HG03565 (cell line): ENCODE measurements at regions not wholly inside any gene's neighbourhood (a gene's known extent, or its start where the extent isn't known, plus 50 kb on each side); places are given as distances from the start of the nearest gene placed in this dataset.

Source experiments
- ATAC-seq: cut with Tn5 transposase; IDR thresholded peaks from one replicate; pipeline ENCODE4 v1.9.1; 2021; ENCODE audit warnings: mild to moderate bottlenecking, moderate library complexity; ENCODE audit not compliant: unreplicated experiment

DNA sequence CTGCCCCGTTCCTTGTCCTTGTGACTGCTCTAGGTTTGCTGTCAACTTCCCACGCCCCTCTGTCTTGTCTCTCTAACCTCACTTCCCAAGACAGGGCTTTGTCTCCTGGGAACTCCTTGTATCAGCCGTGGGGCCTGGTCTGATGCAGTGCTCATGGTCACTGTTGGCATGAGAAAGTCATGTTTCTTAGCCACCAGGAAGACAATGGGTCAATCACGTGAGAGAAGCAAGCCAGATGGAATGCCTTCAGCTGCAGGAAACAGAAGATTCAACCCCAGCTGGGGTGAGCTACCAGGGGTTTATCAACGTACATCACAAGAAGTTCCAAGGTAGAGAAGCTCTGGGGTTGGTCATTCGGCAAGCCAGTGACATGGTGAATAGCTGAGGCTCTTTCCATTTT, 116.6 kb downstream of the IRF8 start:
- ATAC-seq, result no peak

DNA sequence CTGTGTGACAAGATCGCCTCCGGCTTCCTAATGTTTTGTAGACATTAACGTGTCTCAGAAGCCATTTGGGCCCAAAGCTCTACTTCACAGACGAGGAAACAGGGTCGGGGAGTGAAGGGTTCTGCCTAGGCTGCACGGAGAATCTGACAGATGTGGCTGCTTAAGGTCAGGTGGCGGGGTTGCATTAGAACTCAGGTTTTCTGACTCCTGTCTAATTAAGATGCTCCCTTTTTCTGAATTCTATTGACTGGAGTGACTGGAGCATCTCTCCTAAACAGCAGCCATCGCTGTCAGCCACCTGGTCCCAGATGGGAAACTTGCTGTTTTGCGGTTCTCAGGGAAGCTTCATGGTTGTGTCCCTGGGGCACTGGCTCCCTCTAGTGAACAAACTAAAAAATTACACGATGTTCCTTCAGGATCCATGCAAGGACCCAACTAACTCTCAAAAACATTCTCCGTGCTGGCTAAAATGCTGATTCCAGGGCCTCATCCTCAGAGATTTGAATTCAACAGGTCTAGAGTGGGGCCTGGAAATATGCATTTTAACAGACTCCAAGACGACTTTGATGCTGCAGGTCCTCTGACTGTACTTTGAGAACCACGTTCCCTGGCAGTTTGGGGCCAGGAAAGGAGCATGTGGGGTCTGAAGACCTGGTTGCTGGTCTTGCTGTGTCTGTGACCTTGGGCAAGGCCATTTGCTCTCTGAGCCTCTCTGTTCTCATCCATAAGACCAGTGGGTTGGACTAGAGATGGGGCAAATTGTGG, 117.4 kb downstream of the IRF8 start:
- no peak for ATAC-seq

DNA sequence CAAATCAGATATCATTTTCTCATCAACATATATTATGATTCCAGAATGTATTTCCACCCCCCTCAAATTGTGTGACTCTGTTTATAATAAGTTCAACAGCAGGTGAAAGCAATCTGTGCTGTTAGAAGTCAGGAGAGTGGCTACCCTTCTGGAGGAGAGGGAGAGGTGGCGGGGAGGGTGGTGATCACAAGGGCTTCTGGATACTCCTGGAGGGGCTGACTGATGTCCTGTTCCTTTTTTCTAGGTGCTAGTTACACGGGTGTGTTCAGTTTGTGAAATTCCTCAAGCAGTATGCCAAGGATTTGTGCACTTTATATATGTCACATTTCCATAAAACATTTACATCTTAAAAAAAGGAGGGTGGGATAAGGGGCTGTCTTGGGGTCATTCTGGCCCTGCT, 119.1 kb downstream of the IRF8 start:
- no peak for ATAC-seq

DNA sequence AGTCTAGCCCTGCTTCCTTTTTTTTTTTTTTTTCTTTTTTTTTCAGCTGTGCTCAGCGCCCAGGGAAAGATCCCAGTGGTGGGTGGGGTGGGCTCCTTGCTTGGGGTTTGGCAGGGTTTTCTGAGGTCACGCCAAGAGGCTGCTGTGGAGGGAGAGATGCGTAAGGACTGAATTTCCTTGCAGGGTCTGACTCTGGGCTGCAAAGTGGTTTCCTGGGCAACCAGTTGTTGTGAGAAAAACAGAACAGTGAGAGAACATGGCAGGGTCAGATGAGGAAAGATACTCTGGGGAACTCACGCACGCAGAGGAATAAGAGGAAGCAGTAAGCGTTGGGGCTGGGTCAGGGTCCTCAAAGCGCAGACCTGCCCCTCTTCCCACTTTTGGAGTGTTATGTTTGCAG, 119.5 kb downstream of the IRF8 start:
- no peak for ATAC-seq

- ATAC-seq, result no peak
Observed at GRCh38 chr16:86018941-86019340, 120.0 kb downstream of the IRF8 start.

GRCh38 chr16:86019446-86020047, 120.6 kb downstream of the IRF8 start:
- no peak for ATAC-seq

DNA sequence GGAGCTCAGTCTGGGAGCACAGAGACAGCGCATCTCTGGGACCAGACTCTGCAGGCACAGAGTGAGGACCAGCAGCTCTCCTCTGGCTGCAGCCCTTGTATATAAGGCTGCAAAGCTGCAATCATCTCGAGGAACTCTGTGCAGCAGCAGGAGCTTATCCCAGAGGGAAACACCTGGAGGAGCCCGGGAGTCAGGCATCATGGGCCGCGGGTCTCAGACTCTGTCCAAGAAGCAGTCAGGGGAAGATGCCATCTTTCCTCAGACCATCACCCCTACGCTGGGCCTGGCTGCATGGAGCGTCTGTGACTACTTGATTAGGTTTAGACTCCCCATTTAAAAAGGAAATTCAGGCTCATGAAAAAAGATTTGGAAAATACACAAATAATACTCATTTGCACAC, 122.0 kb downstream of the IRF8 start:
- ATAC-seq, result no peak

DNA sequence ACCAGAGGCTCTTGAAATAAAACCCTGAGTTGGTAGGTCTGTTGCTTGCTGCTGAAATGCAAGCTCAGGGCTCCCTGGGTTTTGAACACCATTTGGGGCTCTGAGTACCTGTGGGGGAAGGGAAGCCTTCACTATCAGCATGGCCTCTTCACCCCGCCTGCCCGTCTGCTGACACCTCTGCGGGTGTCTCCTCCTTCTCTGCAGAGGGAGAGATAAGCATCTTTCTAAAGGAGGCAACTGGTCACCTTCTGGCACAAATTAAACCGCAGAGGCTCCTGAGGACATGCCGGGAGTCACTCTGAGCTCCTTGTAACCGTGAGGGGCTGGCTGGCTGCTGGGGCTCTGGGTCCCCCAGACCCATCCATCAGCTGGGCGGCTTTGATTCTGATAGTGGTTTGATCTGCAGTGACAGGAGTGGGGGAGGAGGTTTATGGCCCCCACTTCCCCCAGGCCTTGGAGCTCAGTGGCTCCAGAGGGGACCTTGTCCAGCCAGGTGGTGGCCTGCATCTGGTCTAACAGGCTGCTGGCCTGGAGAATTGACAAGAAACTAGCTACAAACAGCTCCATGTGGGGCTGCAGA, 123.5 kb downstream of the IRF8 start:
- ATAC-seq, result no peak

GRCh38 chr16:86024210-86024609, 125.2 kb downstream of the IRF8 start:
- ATAC-seq, result no peak

GRCh38 chr16:86025706-86026105, 126.7 kb downstream of the IRF8 start:
- ATAC-seq, result no peak

- ATAC-seq, result no peak
Observed at GRCh38 chr16:86026171-86026910, 127.4 kb downstream of the IRF8 start.

DNA sequence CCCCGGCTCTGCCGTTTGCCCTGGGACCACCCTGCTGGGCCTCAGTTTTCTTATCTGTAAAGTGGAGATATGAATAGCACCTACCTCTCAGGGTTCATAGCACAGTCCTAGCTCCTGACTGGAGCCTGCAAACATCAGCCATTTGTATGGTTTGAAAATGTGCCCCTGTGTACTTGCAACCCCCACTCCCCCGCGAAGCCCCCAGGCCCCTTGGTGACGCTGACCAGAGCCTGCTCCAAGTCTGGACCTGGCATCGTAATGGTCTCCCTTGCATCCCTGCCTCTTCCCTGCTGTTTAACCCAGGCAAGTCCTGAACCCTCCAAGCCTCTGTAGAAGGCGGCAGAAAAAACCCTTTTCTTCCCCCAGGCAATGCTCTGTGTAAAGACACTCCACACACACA, 128.0 kb downstream of the IRF8 start:
- no peak for ATAC-seq

DNA sequence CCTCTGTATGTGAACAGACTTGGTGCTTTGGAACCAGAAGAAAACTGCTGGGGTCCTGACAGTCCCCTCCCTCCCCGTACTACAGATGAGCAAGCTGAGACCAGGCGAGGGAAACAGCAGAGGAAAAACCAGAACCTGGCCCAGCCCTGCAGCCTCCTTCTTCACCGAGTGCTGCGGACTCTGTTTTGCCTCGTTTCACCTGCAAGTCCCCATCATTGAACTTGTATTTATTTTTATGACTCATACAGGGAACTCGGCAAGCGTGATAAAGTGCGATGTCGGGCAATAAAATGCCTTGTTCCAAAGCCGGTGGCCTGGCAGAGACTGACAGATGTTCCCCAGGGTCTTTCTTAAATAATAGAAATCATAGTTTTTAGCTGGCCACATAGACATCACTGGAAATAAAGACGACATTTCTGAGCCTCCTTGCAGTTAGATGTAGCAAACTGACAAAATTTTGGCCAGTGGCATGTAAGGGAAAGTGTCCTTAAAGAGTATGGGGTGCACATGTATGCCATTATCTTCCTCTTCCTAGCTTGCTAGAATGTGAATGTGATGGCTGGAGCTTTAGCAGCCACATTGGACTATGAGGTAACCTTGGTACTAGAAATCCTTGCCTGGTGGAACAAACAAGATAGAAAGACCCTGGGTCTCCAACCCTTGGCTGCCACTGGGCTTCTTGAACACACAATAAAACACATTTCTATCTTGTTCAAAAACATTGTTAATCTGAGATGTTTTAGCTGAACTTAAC, 128.6 kb downstream of the IRF8 start:
- ATAC-seq, result no peak

DNA sequence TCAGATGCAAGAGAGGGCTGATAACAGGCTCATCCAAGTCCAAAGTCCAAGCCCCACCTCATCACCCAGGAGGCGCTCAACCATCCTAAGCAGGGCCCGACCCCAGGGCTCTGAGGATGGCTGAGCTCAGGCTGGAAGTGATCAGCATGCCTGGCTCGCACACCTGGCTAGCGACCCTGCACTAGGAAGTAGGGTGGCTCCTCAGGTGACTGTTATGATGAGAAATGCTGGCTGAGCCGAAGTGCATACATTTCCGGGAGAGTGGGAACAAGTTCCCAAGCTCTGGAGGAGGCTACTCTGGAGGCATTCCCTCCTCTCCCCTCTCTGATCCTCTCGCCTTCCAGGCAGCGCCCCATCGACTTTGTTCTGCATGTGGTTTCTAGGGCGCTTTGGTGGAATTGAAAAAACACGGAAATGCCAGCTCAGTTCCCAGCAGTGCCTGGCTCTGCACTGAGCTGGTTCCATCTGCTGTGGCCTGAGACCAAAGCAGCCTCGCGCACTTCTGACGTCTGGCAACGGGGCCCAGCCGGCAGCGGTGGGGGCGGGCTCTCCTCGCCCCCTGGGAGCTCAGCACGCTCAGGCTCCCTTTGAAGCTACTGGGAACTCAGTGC, 130.3 kb downstream of the IRF8 start:
- ATAC-seq, result no peak

- no peak for ATAC-seq
Observed at GRCh38 chr16:86030116-86030515, 131.2 kb downstream of the IRF8 start.

- no peak for ATAC-seq
Observed at GRCh38 chr16:86031141-86031678, 132.2 kb downstream of the IRF8 start.

- no peak for ATAC-seq
Observed at GRCh38 chr16:86033016-86033474, 134.1 kb downstream of the IRF8 start.

- ATAC-seq, result no peak
Observed at GRCh38 chr16:86033971-86034370, 135.0 kb downstream of the IRF8 start.

GRCh38 chr16:86034421-86034919, 135.5 kb downstream of the IRF8 start:
- no peak for ATAC-seq

DNA sequence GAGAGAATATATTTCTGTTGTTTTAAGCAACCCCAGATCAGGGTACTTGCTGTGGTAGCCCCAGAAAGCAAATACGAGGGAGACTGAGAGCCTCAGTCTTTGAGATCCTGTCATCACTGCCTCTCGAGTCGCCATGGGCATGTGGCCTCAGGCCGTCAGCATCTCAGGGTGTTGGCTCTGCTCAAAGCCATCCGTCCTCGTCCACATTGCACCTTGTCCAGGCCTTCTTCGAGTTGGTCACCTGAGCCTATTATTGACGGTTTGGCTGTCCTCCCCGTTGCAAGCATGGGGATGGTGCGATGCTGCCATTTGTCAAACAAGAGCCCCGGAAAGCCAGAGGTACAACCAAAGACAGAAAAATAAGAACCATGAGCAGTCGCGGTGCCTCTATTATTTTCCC, 136.9 kb downstream of the IRF8 start:
- no peak for ATAC-seq
